Upper lobe of left lung (tissue), 4 donors: ENCODE measurements at regions not wholly inside any gene's neighbourhood (a gene's known extent, or its start where the extent isn't known, plus 50 kb on each side); places are given as distances from the start of the nearest gene placed in this dataset.

Experiments
- POLR2AphosphoS5 ChIP-seq, 2 donors: sonication (generic); formaldehyde crosslinking; IDR thresholded peaks; one replicate each; pipeline ENCODE4 v1.5.1; 2017; ENCODE audit warnings: antibody characterized with exemption in 2 of 2
- TF ChIP-seq, protein P1 (sequence below), 6 experiments: fragments of 450-650 bp in 4 of 6; fragments of 200-600 bp in 2 of 6; sonication (generic) in 2 of 6; IDR thresholded peaks; one replicate each; pipeline ENCODE4 v1.5.1; 2016 to 2019; ENCODE audit warnings: antibody characterized with exemption in 6 of 6

DNA sequence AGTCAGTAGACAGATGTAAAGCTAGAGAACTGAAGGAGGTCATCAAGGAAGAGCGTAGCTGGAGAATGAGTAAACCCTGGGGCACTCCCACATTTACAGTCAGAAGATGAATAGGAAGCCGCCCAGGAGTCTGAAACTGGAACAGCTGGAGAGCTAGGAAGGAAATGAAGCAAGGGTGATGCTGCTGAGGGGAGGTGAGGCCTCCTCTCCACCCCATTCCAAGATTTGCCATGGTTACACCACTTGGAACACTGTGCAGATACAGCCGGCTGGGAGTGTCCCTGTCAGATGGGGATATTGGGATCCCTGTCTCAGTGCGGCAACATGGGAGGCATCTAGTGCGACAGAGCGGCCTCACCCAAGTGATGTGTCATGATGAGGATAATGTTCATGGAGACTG lies 51.8 kb upstream of the GPI start:
- TF ChIP-seq, protein P1, sequence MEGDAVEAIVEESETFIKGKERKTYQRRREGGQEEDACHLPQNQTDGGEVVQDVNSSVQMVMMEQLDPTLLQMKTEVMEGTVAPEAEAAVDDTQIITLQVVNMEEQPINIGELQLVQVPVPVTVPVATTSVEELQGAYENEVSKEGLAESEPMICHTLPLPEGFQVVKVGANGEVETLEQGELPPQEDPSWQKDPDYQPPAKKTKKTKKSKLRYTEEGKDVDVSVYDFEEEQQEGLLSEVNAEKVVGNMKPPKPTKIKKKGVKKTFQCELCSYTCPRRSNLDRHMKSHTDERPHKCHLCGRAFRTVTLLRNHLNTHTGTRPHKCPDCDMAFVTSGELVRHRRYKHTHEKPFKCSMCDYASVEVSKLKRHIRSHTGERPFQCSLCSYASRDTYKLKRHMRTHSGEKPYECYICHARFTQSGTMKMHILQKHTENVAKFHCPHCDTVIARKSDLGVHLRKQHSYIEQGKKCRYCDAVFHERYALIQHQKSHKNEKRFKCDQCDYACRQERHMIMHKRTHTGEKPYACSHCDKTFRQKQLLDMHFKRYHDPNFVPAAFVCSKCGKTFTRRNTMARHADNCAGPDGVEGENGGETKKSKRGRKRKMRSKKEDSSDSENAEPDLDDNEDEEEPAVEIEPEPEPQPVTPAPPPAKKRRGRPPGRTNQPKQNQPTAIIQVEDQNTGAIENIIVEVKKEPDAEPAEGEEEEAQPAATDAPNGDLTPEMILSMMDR (IDR thresholded peaks at IDR 0.05) = no peak
- no peak for TF ChIP-seq POLR2AphosphoS5 (IDR thresholded peaks at IDR 0.05)
